ENCODE measurements at regions not wholly inside any gene's neighbourhood (a gene's known extent, or its start where the extent isn't known, plus 50 kb on each side); places are given as distances from the start of the nearest gene placed in this dataset.

GRCh38 chr4:83204731-83205130 lies 79.9 kb downstream of the COQ2 start:
- TF ChIP-seq CTCF (IDR thresholded peaks at IDR 0.05) (no peak), POLR2A (IDR thresholded peaks at IDR 0.05) (no peak)
